Muscle layer of colon (tissue), 2 donors: ENCODE measurements at regions not wholly inside any gene's neighbourhood (a gene's known extent, or its start where the extent isn't known, plus 50 kb on each side); places are given as distances from the start of the nearest gene placed in this dataset.

Experiments
- H3K27ac ChIP-seq: one replicate; pipeline ENCODE4 v1.7.0; 2013; ENCODE audit warnings: low read depth, mild to moderate bottlenecking, low read length, moderate library complexity
- H3K27me3 ChIP-seq, 2 donors: one replicate each; pipeline ENCODE4 v1.7.0; 2013; ENCODE audit warnings: low read length in 2 of 2, mild to moderate bottlenecking in 2 of 2; ENCODE audit not compliant: insufficient read depth in 2 of 2, control insufficient read depth in 1 of 2
- H3K36me3 ChIP-seq: one replicate; pipeline ENCODE4 v1.7.0; 2013; ENCODE audit warnings: mild to moderate bottlenecking, low read length; ENCODE audit not compliant: insufficient read depth
- H3K4me1 ChIP-seq: one replicate; pipeline ENCODE4 v1.7.0; 2013; ENCODE audit warnings: mild to moderate bottlenecking, low read length; ENCODE audit not compliant: insufficient read depth
- H3K4me3 ChIP-seq, 2 donors: one replicate each; pipeline ENCODE4 v1.7.0; 2013; ENCODE audit warnings: low read length in 2 of 2, low read depth in 1 of 2, mild to moderate bottlenecking in 1 of 2, moderate library complexity in 1 of 2
- H3K9ac ChIP-seq: one replicate; pipeline ENCODE4 v1.7.0; 2013; ENCODE audit warnings: low read length
- H3K9me3 ChIP-seq: one replicate; pipeline ENCODE4 v1.7.0; 2013; ENCODE audit warnings: mild to moderate bottlenecking, low read length
- donor health status: abdominal sarcoma.
- donor health status: Adenocarcinoma of cecum.

DNA sequence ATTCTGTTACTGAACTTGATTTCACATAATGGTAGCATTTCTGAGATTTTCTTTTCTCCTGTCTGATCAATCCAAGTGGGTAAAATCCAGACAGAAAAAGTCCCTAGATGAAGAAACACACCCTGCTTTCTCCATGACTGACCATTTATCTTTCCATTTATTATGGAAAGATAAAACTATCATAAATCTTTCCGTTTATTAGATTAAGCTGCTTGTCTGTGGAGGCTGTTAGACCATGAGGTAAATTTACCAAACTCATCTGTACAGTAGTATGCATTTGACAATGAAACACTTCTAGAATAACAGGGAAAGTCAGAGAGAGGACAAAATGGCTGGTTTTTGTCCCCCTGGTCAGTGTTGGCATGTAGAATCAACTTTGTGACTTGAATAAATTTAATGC, 491.2 kb upstream of the SEMA6A start:
- H3K36me3 ChIP-seq = no peaks in the 10 kb centered on the region
- no peaks in the 10 kb centered on the region for H3K4me1 ChIP-seq
- no peaks in the 10 kb centered on the region for H3K9me3 ChIP-seq

DNA sequence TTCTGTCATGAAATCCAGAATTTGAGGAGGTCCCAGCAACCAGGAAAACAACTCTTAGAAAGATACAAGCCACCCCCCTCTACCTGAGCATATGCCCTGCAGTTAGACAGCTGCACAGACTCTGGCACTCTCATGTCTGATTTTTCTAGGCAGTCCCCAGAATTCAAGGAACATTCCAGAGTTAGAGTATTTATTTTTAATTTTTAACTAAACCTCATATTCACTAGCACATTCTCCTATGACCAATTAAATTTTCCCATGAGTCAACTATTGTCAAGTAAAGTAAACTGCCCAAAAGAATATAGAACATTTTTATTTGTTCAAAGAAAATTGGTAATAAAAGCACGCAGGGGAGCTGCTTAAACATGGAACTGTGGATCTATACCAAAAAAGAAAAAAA, 490.5 kb upstream of the SEMA6A start:
- H3K9me3 ChIP-seq = no peaks in the 10 kb centered on the region
- H3K4me3 ChIP-seq = no peak overlapping the region
- no peaks in the 10 kb centered on the region for H3K4me1 ChIP-seq
- no peak overlapping the region for H3K27ac ChIP-seq
- H3K36me3 ChIP-seq = no peaks in the 10 kb centered on the region
- H3K9ac ChIP-seq = no peak overlapping the region
- H3K27me3 ChIP-seq = no peaks in the 10 kb centered on the region

More for the DNA sequence above, 491.2 kb upstream of the SEMA6A start:
- Histone ChIP-seq H3K27ac (no peak overlapping the region), H3K9ac (no peak overlapping the region), H3K4me3 (no peak overlapping the region), H3K27me3 (no peaks in the 10 kb centered on the region)

GRCh38 chr5:117060099-117060498, 485.5 kb upstream of the SEMA6A start:
- H3K27ac ChIP-seq = no peak overlapping the region
- H3K36me3 ChIP-seq = no peaks in the 10 kb centered on the region
- H3K9ac ChIP-seq = no peak overlapping the region
- no peaks in the 10 kb centered on the region for H3K9me3 ChIP-seq
- H3K4me3 ChIP-seq = no peak overlapping the region
- peaks cover 3% of the 10 kb centered on the region for H3K4me1 ChIP-seq
- no peaks in the 10 kb centered on the region for H3K27me3 ChIP-seq

DNA sequence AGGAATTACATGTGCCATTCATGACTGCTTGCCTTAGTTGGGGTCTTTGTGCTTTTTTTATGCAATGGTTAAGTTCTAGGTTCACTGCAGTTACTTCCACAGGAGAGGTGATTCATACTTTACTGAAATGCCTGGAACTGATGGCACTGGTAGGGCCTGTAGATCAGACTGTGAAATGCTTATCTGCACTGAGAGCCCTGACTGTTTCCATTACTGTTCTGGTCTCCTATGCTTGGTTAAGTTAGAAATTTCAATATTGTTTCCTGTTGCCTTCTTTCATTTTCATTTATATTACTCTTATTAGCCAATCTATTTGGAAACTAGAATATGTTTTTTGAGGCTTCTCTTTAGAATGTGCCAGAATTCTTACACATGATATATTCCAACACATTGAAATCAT, 484.1 kb upstream of the SEMA6A start:
- Histone ChIP-seq H3K27me3 (no peaks in the 10 kb centered on the region), H3K9ac (no peak overlapping the region), H3K4me1 (peaks cover 10% of the 10 kb centered on the region), H3K36me3 (no peaks in the 10 kb centered on the region), H3K27ac (no peak overlapping the region), H3K4me3 (no peak overlapping the region), H3K9me3 (no peaks in the 10 kb centered on the region)

- no peak overlapping the region for H3K9ac ChIP-seq
- H3K4me1 ChIP-seq = peaks cover 10% of the 10 kb centered on the region
- no peaks in the 10 kb centered on the region for H3K9me3 ChIP-seq
- no peaks in the 10 kb centered on the region for H3K36me3 ChIP-seq
- H3K4me3 ChIP-seq = no peak overlapping the region
- no peaks in the 10 kb centered on the region for H3K27me3 ChIP-seq
- H3K27ac ChIP-seq = no peak overlapping the region
Measured at GRCh38 chr5:117055517-117055916, 480.9 kb upstream of the SEMA6A start.

DNA sequence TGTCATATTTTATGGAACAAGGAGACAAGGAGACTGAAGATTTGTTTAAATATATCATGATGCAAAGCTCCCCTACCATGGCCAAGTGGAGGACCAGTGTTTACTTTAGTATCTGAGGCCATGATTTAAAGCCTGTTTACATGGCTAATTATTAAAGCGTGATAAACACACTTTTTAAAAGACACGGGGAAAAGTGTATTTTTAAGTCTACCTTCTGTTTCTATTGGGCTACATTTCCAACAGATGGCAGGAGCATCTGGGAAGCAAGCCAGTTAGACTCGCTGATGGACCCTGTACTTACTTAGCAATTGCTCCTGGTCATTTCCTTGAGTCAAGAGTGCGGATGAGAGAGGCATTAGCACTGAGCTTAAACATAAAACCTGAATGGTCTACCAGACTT, 480.3 kb upstream of the SEMA6A start:
- H3K27ac ChIP-seq = no peak overlapping the region
- no peak overlapping the region for H3K9ac ChIP-seq
- H3K9me3 ChIP-seq = no peaks in the 10 kb centered on the region
- H3K4me3 ChIP-seq = no peak overlapping the region
- H3K4me1 ChIP-seq = peaks cover 10% of the 10 kb centered on the region
- no peaks in the 10 kb centered on the region for H3K36me3 ChIP-seq
- no peaks in the 10 kb centered on the region for H3K27me3 ChIP-seq

- H3K36me3 ChIP-seq = no peaks in the 10 kb centered on the region
- no peak overlapping the region for H3K9ac ChIP-seq
- H3K9me3 ChIP-seq = no peaks in the 10 kb centered on the region
- H3K4me1 ChIP-seq = peaks cover 10% of the 10 kb centered on the region
- H3K4me3 ChIP-seq = no peak overlapping the region
- H3K27me3 ChIP-seq = no peaks in the 10 kb centered on the region
- H3K27ac ChIP-seq = no peak overlapping the region
Measured at GRCh38 chr5:117054141-117054540, 479.5 kb upstream of the SEMA6A start.

DNA sequence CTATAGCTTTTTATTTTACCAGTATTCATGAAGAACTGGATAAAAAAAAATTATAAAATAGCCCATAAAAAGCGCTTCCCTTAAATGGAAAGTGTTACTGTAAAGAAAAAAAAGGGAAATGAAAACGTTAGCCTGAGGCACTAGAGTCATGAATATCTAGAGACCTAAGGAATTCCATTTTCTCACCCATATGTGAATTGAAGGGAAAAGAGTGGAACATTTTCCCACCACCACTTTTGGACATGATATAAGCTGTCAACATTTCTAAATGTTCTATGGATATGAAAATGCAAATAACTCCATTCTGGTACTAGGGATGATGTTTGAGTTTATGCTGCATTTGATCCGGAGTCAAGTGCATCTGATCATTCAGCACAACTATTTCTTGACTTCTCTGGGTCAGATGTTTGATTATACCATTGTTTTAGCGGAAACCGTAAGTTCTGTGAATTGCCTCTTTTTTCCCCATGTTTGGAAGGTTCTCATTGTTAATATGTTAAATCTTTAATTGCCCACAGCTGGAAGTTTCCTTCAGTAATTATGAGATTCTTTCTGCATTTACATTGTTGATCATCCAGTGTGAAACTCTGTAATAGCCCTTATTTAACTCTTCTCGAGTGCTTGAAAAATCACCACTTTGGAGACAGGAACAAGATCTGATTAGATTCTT, 467.4 kb upstream of the SEMA6A start:
- Histone ChIP-seq H3K9me3 (no peaks in the 10 kb centered on the region), H3K9ac (no peak overlapping the region), H3K4me3 (no peak overlapping the region), H3K27me3 (no peaks in the 10 kb centered on the region), H3K4me1 (no peaks in the 10 kb centered on the region), H3K36me3 (no peaks in the 10 kb centered on the region), H3K27ac (no peak overlapping the region)

DNA sequence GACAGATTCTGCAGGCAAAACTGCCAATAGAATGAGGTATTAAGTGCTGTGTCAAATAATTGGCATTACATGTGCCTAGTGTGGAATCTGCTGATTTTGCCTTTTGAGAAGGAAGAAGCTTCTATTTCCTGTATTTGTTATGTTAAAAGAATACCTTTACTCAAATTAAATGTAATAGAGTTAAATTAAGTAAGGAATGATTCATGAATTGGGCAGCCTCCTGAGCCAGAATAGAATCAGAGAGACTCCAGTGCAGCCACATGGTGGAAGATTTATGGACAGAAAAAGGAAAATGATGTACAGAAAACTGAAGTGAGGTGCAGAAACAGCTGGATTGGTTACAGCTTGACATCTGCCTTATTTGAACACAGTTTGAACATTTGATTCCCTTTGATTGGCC, 464.4 kb upstream of the SEMA6A start:
- Histone ChIP-seq H3K27ac (no peak overlapping the region), H3K36me3 (no peaks in the 10 kb centered on the region), H3K9me3 (no peaks in the 10 kb centered on the region), H3K4me3 (no peak overlapping the region), H3K27me3 (no peaks in the 10 kb centered on the region), H3K4me1 (no peaks in the 10 kb centered on the region), H3K9ac (no peak overlapping the region)

DNA sequence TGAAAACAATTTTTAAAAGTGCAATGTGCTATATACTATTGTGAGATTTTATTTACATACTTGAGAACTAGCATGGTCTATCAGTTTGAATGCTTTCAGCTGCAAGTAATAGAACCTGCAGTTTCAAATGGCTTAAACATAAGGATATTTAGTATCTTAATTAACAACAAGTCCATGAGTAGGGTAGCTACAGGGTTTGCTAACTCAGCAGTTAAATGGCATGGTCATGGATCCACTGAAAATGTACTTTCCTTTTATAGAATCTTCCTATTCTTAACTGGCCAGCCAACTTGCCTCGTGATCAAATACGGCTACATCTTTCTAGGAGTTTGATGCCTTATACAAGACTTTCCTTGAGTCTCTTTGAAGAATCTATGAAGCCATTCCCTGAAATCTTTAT, 452.8 kb upstream of the SEMA6A start:
- no peak overlapping the region for H3K27ac ChIP-seq
- no peaks in the 10 kb centered on the region for H3K9me3 ChIP-seq
- no peaks in the 10 kb centered on the region for H3K27me3 ChIP-seq
- no peaks in the 10 kb centered on the region for H3K36me3 ChIP-seq
- no peaks in the 10 kb centered on the region for H3K4me1 ChIP-seq
- H3K4me3 ChIP-seq = no peak overlapping the region
- H3K9ac ChIP-seq = no peak overlapping the region

DNA sequence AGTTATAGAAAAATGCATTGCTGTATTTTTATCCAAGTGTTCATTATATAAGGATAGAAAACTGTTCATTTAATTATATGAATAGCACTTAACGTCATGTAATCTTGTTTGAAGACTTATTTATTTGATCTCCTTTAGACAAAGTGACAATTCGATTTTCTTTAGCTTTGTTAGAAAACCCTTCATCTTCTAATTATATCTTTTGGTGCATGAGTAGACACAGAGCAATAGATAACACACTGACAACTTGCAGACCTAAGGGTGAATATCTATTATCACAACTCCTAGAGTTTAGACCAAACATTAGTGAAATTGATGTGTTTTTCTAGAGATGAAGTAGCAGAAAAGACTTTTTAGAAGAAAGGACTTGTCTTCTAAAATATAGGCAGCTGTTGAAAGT, 446.4 kb upstream of the SEMA6A start:
- Histone ChIP-seq H3K27me3 (no peaks in the 10 kb centered on the region), H3K9ac (no peak overlapping the region), H3K4me1 (no peaks in the 10 kb centered on the region), H3K27ac (no peak overlapping the region), H3K9me3 (no peaks in the 10 kb centered on the region), H3K4me3 (no peak overlapping the region), H3K36me3 (no peaks in the 10 kb centered on the region)

DNA sequence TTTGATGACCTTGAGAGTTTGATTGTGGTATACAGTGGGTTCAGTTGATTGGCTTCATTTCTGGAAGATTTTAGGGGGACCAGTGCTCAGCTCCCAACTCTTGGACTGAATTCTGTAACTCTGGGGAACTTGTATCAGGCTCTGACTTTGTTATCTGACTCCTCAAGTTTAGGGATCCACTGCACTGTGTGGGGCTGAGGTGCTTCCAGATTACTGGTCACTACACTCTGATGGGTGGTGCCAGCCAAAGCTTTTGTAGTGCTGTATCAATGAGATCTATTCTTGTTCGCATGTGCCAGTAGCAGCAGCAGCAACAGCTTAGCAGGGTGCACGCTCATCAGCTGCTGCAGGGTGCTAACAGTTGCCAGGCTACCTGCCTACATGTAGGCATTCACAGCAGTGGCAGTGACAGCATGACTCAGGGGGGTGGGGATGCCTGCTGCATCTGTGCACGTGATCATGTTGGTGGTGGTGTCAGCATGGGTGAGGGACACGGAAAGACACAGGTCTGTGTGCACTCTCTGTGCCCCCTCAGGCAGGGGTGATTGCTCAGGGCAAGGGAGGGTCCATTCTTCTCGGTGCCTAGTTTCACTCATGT, 438.8 kb upstream of the SEMA6A start:
- Histone ChIP-seq H3K4me3 (no peak overlapping the region), H3K9ac (no peak overlapping the region), H3K27ac (no peak overlapping the region), H3K36me3 (no peaks in the 10 kb centered on the region), H3K9me3 (peaks cover 3% of the 10 kb centered on the region), H3K27me3 (no peaks in the 10 kb centered on the region), H3K4me1 (no peaks in the 10 kb centered on the region)
